ENCODE measurements at regions not wholly inside any gene's neighbourhood (a gene's known extent, or its start where the extent isn't known, plus 50 kb on each side); places are given as distances from the start of the nearest gene placed in this dataset.

GRCh38 chr10:21145751-21146435, 248.8 kb upstream of the NEBL start:
- 72 to 80% methylated on average over 10 to 13 of the region's 13 CpGs for WGBS, 2 donors
- Histone ChIP-seq H3K27ac (no peak overlapping the region), H3K9me3 (no peaks in the 10 kb centered on the region), H3K36me3 (ENCODE audit: low read depth, missing control alignments) (no peaks in the 10 kb centered on the region), H3K4me1 (no peaks in the 10 kb centered on the region), H3K27me3 (no peaks in the 10 kb centered on the region), H3K4me3 (no peak overlapping the region)
- no peak for DNase-seq
- no peak for TF ChIP-seq POLR2A (IDR thresholded peaks at IDR 0.05)
- no peak for TF ChIP-seq CTCF (IDR thresholded peaks at IDR 0.05)
- intact Hi-C loops (cut with DNase I; ENCODE audit: low total_unique reads) = no loop called here

GRCh38 chr10:21144047-21144446, 246.9 kb upstream of the NEBL start:
- no peaks in the 10 kb centered on the region for H3K4me1 ChIP-seq
- no peaks in the 10 kb centered on the region for H3K36me3 ChIP-seq (ENCODE audit: low read depth, missing control alignments)
- DNase-seq = no peak
- no peaks in the 10 kb centered on the region for H3K27me3 ChIP-seq
- intact Hi-C loops (cut with DNase I; ENCODE audit: low total_unique reads) = no loop called here
- TF ChIP-seq POLR2A (IDR thresholded peaks at IDR 0.05) = no peak
- no peak for TF ChIP-seq CTCF (IDR thresholded peaks at IDR 0.05)
- 94 to 100% methylated on average over 2 to 3 of the region's 3 CpGs for WGBS, 2 donors
- no peaks in the 10 kb centered on the region for H3K9me3 ChIP-seq
- H3K4me3 ChIP-seq = no peak overlapping the region
- no peak overlapping the region for H3K27ac ChIP-seq

- H3K4me3 ChIP-seq = no peak overlapping the region
- 83 to 94% methylated on average over 2 of the region's 2 CpGs for WGBS, 2 donors
- H3K36me3 ChIP-seq (ENCODE audit: low read depth, missing control alignments) = no peaks in the 10 kb centered on the region
- intact Hi-C loops (cut with DNase I; ENCODE audit: low total_unique reads) = no loop called here
- H3K9me3 ChIP-seq = no peaks in the 10 kb centered on the region
- H3K4me1 ChIP-seq = no peaks in the 10 kb centered on the region
- no peak overlapping the region for H3K27ac ChIP-seq
- no peak for TF ChIP-seq POLR2A (IDR thresholded peaks at IDR 0.05)
- H3K27me3 ChIP-seq = no peaks in the 10 kb centered on the region
- no peak for DNase-seq
Observed at GRCh38 chr10:21141946-21142492, 244.9 kb upstream of the NEBL start.

- WGBS, 2 donors = 57% methylated on average over 6 of the region's 6 CpGs
- no peak for DNase-seq
- Histone ChIP-seq H3K4me3 (no peak overlapping the region), H3K27ac (no peak overlapping the region), H3K36me3 (ENCODE audit: low read depth, missing control alignments) (no peaks in the 10 kb centered on the region), H3K9me3 (no peaks in the 10 kb centered on the region), H3K4me1 (no peaks in the 10 kb centered on the region), H3K27me3 (no peaks in the 10 kb centered on the region)
- intact Hi-C loops (cut with DNase I; ENCODE audit: low total_unique reads) = no loop called here
- TF ChIP-seq POLR2A (IDR thresholded peaks at IDR 0.05) (no peak), CTCF (IDR thresholded peaks at IDR 0.05) (no peak)
Observed at GRCh38 chr10:21138769-21139340, 241.7 kb upstream of the NEBL start.

- TF ChIP-seq CTCF (IDR thresholded peaks at IDR 0.05) (no peak), POLR2A (IDR thresholded peaks at IDR 0.05) (no peak)
Observed at GRCh38 chr10:21135023-21135931, 238.2 kb upstream of the NEBL start.

More at GRCh38 chr10:21135023-21135931, 238.2 kb upstream of the NEBL start:
- Histone ChIP-seq H3K4me3 (no peak overlapping the region), H3K36me3 (ENCODE audit: low read depth, missing control alignments) (no peaks in the 10 kb centered on the region), H3K9me3 (no peaks in the 10 kb centered on the region), H3K27ac (no peak overlapping the region), H3K4me1 (no peaks in the 10 kb centered on the region), H3K27me3 (no peaks in the 10 kb centered on the region)
- intact Hi-C loops (cut with DNase I; ENCODE audit: low total_unique reads) = no loop called here
- DNase-seq = no peak
- 44 to 53% methylated on average over 10 of the region's 10 CpGs for WGBS, 2 donors
